ENCODE measurements at regions not wholly inside any gene's neighbourhood (a gene's known extent, or its start where the extent isn't known, plus 50 kb on each side); places are given as distances from the start of the nearest gene placed in this dataset.
"Not testable (repeated sequence)": the region's sequence is repeated elsewhere in the genome, so short reads cannot be mapped to it uniquely, and the experiment has no call there.

DNA sequence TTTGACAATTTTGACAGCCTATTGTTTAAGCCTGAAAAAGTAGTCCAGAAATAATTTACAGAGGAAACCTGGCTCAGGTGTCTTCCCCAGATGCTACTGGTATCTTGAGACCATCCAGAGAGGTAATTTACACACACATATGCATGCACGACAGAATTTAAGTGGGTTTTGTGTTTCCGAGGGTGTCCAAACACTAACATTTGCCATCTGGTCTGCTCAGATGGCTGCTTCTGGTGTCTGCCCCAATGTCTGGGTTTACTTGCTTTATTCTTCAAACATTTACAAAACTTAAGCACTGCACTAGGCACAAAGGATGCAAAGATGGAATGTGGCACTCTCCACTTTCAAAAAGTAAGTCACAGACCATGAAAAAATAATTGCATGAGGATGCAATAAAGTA, 226.6 kb upstream of the EGLN3 start:
- FAIRE-seq = no peak

DNA sequence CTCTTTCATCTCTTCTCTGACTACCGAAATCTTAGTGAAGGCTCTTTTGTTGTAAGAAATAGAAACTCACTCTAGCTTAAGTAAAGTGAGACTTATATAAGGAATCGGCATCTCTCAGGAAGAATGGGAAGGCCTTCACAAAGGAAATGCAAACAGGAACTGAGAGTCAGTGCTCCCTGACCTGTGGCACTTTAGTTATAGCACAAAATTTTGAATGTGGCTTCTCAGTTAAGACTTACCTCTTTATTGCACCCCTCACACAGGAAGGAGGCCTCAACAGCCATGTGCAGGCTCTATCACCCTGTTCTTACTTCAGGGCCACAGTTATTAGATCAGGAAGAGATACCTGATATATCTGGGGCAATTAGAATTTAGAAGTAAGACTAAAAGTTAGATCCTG, 224.7 kb upstream of the EGLN3 start:
- no peak for FAIRE-seq
- DNase-seq (ENCODE audit: low spot score) = no peak

More for the DNA sequence above, 226.6 kb upstream of the EGLN3 start:
- DNase-seq (ENCODE audit: low spot score) = no peak

DNA sequence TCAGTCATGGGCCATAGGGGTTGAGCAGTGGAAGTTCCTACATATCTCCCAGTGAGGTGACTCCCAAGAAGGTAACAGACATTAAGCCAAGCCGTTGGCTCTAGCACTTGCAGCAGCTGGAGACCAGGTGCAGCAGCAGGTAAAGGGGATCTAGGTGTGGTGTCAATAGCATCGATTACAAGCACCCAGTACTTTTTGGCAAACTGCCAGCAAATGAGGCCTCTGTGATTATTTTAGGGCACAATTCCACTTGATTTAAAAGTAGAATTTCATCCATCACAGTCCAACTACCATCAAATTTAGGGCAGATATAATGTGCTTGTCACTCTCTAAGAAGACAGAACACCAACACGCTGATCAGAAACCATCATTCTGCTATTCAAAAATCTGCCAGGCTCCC, 224.1 kb upstream of the EGLN3 start:
- FAIRE-seq = no peak
- no peak for DNase-seq (ENCODE audit: low spot score)

DNA sequence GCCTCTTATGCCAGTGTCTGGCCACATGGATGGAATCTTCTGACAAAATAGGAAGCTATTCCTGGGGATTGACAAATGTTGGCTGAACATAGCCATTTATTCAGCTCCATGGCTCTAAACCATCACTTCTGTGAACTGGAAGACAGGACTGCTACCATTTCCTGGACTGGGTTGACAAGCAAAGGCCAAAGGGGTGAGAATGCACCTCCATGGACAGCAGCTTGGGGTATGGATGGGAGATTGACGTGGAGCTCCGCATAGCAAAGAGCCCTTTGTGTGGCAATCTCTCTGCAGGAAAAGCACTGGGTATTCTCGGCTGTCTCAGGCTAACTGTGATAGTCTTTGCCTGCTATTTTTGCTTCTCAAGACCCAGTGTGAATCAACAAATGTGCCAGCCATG, 223.0 kb upstream of the EGLN3 start:
- DNase-seq (ENCODE audit: low spot score) (no peak), FAIRE-seq (no peak)

DNA sequence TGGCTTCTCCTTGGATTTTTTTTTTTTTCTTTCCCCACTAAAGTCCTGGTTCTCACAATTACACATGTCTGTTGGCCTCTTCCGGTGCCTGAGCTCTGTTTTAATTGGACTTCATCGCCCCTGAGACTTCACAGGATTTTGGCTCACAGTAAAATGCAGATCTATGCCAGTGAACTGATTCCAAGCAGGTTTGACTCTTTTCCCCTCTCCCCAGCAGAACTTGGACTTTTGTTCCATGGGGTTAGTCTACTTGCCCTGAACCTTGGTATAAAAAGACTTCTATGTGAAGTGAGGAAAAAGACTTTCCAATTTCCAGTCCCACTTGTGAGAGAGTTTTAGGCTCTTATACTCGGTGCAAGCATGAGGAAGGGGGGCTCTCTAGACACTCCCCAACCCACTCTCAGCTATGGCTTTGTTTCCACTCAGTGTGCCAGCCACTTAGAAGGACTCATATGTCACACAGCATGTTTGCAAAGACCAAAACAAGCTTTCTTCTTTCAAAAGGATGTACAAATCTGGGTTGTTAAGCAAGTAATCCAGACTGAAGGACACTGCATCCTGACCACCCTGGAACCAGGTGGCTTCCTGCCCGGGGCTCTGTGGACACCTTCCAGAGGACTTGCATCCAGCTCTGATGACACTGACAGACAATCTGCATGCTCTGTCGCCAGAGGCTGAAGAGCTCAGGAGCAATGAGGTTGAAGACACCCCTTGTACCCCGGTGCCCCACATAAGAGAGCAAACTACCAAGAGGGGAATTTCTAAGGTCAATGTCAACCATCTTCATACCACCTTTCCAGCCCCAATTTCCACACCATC, 221.9 kb upstream of the EGLN3 start:
- FAIRE-seq = no peak
- no peak for DNase-seq (ENCODE audit: low spot score)

DNA sequence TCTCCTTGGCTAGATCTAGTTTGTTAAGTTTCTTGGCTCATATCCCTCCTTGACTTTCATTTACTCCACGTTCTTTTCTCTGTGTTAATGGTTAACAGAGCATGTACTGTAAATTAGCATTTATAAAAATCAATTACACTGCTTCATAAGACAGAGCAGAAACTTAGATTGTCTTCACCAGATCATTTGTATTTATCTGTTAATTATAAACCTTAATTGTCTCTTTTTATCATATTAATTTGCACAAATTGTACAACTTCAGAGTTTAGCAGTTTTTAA, 221.2 kb upstream of the EGLN3 start:
- FAIRE-seq = no peak
- no peak for DNase-seq (ENCODE audit: low spot score)

DNA sequence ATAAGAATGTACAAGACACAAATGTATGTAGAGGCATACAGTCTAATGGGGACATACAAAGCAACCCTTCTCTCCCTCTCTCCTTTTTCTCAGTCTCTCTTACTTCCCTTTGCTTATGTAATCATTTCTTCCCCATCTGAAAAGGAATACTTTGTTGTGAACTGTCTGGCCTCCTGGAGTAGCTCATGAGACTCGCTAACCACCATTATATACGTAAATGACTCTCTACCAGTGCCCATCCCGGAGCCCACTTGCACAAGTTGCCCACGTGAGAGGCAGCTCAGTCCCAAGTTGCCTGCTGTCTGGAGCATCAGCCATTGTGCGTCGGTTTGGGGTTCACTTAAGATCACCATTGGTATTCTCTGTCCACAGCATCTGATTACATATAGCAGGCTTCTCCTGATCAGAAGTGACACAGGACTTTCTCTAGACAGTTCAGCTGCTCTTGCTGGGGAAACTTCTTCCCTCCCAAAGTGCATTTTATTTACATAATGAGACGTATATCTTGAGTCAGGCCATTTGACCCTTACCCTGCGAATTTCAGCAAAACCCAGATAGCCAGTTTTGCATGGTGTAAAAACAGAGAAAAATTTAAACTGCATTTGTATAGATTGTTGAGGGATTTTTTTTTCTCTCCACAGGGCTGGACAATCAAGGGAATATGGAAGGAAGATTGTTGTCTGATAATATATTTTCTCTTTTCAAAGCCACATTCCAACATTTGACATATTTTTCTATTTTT, 220.7 kb upstream of the EGLN3 start:
- DNase-seq (ENCODE audit: low spot score) (no peak), FAIRE-seq (no peak)

DNA sequence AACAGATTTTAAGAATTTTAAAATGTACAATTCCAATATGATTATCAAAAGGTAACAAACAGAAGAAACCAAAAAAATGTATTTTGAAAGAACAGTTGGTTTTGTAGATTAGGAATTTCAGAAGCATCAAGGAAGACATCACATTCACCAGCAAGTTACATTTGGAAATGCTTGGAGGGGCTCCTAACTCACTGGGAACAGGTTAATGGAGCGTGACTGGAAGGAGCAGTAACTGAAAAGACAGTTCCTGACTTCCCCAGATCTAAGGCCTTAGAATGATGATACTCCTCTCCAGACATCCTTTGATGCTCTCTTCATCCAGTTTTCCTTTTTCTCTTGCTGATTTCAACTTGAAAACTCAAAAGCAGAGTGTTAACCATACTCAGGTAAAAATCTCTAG, 220.0 kb upstream of the EGLN3 start:
- FAIRE-seq = no peak
- DNase-seq (ENCODE audit: low spot score) = no peak

DNA sequence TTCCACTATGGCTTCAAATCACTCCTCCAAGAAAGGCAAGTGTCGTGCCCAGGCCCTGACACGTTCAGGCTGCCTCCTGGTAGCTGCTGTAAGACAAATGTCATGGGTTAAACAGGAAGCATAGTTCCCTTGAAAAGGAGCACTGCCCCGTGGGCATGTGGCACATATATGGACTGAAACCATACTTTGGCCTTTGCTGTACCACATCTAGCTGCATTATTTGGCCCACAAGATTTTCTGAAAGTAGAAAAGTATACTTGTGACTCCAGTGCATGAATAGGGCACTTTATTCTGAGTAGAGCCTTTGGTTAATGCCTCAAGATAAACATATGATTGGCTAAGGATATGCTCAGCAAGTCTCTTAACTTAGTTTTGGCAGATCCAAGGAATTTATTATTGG, 218.7 kb upstream of the EGLN3 start:
- DNase-seq (ENCODE audit: low spot score) = no peak
- FAIRE-seq = no peak

DNA sequence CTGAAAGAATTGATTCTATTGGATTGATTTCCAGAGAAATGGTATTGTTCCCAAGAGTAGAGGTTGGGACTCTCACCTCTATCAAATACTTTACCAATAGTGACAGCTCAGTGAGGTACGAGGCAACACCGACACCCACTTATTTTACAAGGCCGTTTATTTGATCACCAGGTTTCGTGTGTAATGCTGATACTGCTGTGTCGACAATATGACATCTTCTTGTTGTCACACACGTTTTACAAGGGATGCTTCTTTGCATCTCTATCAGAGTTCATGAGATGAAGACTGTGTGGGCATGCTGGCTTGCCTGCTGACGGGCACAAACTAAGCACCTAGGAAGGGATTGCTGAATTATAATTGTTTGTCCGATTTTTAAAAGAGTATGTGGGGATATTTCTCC, 217.8 kb upstream of the EGLN3 start:
- DNase-seq (ENCODE audit: low spot score) = no peak
- no peak for FAIRE-seq

DNA sequence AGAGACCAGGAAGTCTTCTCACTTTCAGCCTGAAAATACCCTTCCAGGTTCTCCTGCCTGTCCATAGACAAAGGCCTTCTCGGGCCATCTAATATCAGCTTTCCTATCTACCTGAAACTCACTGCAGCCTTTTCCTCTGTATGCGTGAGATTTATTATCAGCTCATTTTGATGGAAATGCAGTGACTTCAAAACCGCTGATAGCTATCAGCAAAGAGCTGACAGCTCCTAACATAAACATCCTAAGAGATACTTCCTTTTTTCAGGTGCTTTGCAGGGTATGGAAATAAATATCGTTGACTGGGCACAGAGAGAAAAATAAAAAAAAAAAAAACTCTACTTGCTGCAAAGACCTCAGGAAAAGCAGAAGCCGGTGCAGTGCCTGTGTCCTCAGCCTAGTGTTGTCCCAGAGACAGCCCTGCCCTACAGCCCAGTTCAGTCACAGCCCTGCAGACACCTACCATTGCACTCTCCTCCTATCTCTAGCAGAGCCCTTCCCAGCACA, 215.0 kb upstream of the EGLN3 start:
- FAIRE-seq (no peak), DNase-seq (ENCODE audit: low spot score) (no peak)

DNA sequence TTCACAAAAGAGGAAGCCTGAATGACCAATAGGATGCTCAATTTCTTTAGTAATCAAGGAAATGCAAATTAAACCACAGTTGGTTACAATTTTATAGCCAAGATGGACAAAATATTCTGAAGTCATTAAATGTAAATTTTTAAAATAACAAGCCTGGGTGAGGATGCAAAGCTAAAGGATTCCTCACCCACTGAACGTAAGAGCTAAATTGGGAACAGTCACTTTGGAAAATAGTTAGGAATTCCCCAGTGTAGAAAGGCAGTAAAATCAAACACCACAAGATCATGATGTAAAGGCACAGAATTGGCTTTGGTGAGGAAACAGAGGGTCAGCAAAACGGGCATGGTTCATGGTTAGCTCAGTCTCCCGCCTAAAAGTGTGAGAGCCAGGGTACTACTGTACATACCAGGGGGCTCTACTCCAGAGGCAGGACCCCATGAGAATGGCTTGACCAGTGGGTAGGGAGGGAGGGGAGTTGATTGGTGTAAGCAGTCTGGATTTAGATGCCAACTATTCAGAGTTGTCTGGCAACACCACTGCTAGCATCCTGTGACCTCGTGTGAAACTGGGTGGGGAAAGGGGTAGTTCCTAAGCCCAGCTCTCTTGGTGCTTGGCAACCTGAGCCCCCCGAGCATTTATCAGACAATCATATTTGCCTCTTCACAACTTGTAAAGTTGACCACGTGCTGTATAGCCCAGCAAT, 213.4 kb upstream of the EGLN3 start:
- no peak for DNase-seq (ENCODE audit: low spot score)
- no peak for FAIRE-seq

DNA sequence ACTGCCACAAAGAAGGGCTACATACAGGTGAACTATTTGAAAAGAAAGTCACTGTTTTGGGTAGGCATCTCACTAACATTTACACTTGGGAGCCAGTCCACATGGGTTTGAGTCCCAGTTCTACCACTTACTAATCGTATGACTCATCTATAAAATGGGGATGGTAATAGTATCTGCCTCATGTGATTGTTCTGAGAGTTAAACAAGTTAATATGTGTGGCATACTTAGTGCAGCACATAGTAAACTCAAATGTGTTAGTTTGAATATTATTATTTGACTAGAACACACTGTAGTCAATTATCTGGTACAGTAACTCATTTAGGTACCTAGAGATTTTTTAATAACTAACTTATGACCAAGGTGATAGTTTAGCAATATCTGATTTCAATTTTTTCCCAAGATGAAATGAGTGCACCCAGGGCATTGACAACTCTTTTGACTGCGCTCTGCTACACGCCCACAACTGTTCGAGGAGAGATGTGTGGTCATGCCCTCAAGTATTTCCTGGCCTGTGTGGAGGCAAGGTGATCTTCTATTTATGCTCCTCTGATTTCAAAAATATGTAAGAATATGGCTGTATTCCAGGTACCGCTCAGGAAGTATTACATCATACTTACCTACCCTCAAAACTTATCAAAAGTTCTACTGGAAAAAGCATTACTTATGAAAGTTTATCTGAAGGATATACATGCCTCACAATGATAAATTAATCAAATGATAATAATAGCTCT, 210.6 kb upstream of the EGLN3 start:
- FAIRE-seq (no peak), DNase-seq (ENCODE audit: low spot score) (no peak)

DNA sequence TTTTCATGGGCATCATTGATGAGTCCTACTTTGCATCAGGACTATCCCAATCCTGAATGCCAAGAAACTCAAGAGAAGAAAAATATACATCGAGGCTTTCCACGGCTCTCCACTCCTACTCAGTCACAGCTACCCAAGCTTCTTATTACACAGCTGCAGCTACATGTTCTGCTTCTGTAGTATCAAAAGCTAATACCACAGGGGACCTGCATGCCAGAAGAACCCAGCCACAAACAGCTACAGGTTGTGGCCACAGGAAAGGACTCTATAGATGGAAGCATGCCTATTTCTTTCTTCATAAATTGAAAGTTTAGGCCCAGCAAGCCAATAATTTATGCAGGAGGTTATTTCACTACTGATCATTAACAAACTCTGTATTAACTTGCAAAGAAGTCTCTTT, 209.7 kb upstream of the EGLN3 start:
- FAIRE-seq (no peak), DNase-seq (ENCODE audit: low spot score) (no peak)

DNA sequence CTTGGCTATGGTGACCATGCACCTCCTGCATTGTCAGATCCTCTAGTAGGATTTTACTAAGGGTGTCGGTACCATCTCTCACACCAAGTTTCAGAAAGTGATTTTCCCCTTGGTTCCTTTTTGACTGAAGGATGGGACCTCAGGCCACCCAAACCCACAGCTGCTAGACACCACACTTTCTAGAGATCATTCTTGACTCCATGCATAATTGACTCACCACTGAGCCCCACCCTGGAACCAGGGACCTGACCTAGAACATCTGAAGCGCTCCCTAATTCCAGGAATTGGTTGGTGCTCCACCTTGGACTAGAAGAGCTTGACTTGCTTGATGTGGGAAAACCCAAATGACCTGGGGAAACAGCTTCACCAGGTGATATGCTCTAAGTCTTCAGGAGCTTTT, 206.8 kb upstream of the EGLN3 start:
- FAIRE-seq (no peak), DNase-seq (ENCODE audit: low spot score) (no peak)

DNA sequence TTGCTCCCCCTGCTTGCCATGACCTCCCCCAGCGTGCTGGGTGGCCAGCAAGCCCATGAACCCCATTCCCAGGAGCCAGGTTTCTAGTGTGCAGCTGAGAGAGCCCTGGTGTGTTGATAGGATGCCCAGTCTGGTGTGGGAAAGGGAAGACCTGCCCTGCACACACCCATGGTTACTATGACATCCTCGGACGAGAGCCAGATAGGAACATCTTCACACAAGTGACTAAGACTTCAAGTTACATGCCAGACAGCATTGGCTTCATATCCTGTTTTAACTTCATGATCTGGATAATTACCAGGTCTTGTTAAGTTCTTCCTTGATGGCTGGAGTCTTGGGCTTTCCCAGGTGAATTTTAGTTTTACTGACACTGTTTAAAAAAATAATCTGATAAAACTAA, 196.6 kb upstream of the EGLN3 start:
- no peak for FAIRE-seq
- DNase-seq (ENCODE audit: low spot score) = no peak

DNA sequence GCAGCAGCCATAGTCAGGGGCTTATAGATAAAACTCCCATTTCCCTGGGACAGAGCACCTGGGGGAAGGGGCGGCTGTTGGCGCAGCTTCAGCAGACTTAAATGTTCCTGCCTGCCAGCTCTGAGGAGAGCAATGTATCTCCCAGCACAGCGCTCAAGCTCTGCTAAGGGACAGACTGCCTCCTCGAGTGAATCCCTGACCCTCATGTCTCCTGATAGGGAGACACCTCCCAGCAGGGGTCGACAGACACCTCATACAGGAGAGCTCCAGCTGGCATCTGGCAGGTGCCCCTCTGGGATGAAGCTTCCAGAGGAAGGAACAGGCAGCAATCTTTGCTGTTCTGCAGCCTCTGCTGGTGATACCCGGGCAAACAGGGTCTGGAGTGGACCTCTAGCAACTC, 189.3 kb upstream of the EGLN3 start:
- not testable (repeated sequence) for FAIRE-seq; DNase-seq (ENCODE audit: low spot score)

DNA sequence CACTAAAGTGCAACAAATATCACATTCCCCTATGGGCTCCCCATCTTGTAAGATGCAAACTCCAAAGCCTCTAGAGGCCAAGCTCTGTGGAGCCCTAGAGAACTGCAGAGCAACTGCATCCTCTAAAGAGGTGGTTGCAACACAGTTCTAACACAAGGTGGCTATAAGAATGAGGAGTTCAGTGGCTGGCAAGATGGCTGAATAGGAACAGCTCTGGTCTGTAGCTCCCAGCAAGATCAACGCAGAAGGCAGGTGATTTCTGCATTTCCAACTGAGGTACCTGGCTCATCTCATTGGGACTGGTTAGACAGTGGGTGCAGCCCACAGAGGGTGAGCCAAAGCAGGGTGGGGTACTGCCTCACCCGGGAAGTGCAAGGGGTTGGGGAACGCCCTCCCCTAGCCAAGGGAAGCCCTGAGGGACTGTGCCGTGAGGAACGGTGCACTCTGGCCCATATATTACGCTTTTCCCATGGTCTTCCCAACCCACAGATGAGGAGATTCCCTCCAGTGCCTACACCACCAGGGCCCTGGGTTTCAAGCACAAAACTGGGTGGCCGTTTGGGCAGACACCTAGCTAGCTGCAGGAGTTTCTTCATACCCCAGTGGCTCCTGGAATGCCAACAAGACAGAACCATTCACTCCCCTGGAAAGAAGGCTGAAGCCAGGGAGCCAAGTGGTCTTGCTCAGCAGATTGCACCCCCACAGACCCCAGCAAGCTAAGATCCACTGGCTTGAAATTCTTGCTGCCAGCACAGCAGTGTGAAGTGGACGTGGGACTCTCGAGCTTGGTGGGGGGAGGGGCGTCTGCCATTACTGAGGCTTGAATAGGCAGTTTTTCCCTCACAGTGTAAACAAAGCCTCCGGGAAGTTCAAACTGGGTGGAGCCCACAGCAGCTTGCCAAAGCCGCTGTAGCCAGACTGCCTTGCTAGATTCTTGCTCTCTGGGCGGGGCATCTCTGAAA, 188.6 kb upstream of the EGLN3 start:
- DNase-seq (ENCODE audit: low spot score); FAIRE-seq: not testable (repeated sequence)

DNA sequence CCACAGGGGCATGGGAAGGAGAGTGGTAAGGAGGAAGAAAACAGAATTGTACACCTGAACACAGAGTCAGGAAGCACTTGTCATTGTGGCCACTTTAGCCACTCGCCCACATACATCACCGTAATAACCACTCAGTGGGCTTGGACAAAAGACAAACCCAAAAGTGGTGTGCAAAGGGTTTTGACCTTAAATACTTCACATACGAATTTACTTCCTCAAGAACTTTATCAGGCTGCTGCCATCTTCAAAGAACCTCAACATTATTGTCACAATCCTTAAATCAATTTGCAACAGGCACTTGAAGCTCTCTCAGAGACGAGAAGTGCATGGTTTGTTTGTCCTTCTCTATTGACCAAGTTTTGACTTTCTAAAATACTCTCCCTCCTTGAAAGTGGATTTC, 187.3 kb upstream of the EGLN3 start:
- DNase-seq (ENCODE audit: low spot score) = no peak
- no peak for FAIRE-seq

DNA sequence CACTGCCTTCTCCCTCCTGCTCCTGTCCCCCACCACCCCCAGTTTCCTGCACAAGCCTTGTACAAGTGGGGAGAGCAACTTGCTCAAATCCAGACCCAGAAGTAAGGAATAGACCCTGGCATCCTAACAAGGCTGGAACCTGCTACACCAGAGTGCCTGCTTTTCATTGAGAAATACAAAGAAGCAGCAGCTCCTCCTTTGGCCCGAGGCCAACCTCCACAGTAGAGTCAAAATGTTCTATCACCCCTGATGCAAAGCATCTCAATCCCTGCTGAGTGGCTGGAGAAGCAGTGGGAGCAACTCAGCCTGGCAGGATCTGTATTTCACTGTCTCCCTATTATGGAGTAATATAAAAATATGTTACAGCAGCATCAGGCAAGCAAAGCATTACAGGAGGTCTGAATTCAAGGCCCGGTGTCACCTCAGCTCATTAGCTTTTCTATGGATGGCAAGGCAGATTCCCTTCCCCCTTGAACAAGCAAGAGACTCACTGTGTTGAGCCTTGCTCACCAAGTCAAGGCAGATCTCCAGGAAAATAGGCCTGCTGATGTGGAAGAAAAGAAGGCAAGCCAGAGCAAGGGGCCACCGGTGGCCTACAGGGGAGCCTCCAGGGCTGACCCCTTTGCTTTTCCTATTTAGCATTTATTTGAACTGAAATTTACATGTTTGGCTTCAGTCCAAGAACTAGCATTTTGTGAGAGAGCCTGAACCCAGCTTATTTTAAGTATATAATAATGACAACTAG, 186.3 kb upstream of the EGLN3 start:
- DNase-seq (ENCODE audit: low spot score) (no peak), FAIRE-seq (no peak)
